ENCODE measurements at regions not wholly inside any gene's neighbourhood (a gene's known extent, or its start where the extent isn't known, plus 50 kb on each side); places are given as distances from the start of the nearest gene placed in this dataset.
"Not testable (repeated sequence)": the region's sequence is repeated elsewhere in the genome, so short reads cannot be mapped to it uniquely, and the experiment has no call there.

DNA sequence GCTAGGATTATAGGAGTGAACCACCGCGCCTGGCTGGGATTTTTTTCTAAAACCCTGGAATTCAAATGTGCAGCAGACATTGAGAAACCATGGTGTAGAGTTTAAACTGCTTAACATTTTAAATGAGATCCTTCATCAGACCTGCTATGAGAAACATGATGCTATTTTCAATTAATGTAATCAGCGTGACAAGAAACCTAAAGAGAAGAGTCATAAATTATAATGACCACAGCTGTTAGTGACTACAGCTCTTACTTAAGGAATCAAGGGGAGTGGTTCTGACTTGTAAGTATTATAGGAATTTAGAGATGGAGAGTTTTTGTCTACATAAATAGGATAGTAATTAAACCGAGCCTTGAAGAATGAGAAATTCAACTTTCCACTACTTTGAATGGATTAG is 170.6 kb downstream of the BARX2 start:
- peaks cover 0 to 14% (median under 1%) of the 10 kb centered on the region in 5 donors for H3K9me3 ChIP-seq (ENCODE audit: control insufficient read depth in 5 of 5, low read length in 5 of 5)

DNA sequence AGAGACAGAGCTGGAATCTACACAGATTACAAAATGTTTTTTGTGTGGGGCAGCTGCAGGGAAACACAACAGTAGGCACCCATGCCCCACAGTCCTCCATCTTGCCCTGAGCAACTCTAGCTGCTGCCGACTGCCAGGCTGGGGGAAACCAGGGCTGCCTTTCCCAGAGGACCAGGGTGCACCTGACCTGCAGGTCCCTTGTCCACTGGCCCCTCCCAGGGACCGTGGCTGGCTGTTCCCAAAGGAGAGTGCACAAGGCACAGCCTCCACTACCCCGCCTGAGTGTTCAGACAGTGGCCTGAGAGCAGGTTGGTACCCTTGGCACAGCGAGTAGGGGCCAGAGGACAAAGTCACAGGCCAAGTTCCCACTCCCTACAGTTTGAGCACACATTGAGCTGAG is 181.8 kb downstream of the BARX2 start:
- Histone ChIP-seq H3K4me1 (ENCODE audit: control insufficient read depth in 5 of 5, insufficient read depth in 5 of 5, low read length in 5 of 5) (no peaks in the 10 kb centered on the region), H3K27ac (ENCODE audit: low read depth, low read length) (no peak overlapping the region), H3K36me3 (ENCODE audit: control insufficient read depth in 5 of 5, insufficient read depth in 5 of 5, low read length in 5 of 5) (no peaks in the 10 kb centered on the region), H3K4me3 (ENCODE audit: low read depth in 1 of 5, low read length in 5 of 5) (no peak overlapping the region), H3K27me3 (ENCODE audit: control insufficient read depth in 5 of 5, insufficient read depth in 4 of 5, low read length in 5 of 5) (peaks cover 0 to 3% (median 0%) of the 10 kb centered on the region in 5 donors), H3K9me3 (ENCODE audit: control insufficient read depth in 5 of 5, low read length in 5 of 5) (peaks cover 0 to 25% (median 13%) of the 10 kb centered on the region in 5 donors), H3K9ac (ENCODE audit: low read length in 5 of 5) (no peak overlapping the region)

More for the DNA sequence above, 170.6 kb downstream of the BARX2 start:
- H3K27me3 ChIP-seq (ENCODE audit: control insufficient read depth in 5 of 5, insufficient read depth in 4 of 5, low read length in 5 of 5) = no peaks in the 10 kb centered on the region
- no peaks in the 10 kb centered on the region for H3K4me1 ChIP-seq (ENCODE audit: control insufficient read depth in 5 of 5, insufficient read depth in 5 of 5, low read length in 5 of 5)
- H3K4me3 ChIP-seq (ENCODE audit: low read depth in 1 of 5, low read length in 5 of 5) = no peak overlapping the region
- no peaks in the 10 kb centered on the region for H3K36me3 ChIP-seq (ENCODE audit: control insufficient read depth in 5 of 5, insufficient read depth in 5 of 5, low read length in 5 of 5)
- H3K9ac ChIP-seq (ENCODE audit: low read length in 5 of 5) = no peak overlapping the region
- H3K27ac ChIP-seq (ENCODE audit: low read depth, low read length) = no peak overlapping the region

DNA sequence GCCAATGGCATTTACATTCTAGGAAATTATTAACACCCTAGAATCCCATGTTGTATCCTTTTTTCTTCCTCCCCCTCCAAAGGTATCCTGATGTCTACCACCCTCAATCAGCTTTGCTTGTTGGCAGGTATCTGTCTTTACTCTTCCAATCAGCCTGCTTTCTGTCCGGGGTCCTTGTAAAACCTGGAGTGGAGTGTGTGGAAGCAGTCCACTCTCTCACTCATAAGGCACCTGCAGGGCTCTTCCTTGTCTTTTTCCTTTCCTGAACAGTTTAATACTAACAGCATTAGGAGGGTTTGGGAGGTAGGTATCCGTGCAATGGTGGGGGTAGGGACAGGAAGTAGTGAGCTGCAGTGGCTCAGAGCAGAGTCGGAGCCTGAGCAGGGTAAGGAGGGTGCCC is 193.4 kb downstream of the BARX2 start:
- no peak overlapping the region for H3K9ac ChIP-seq (ENCODE audit: low read length in 5 of 5)
- no peaks in the 10 kb centered on the region for H3K27me3 ChIP-seq (ENCODE audit: control insufficient read depth in 5 of 5, insufficient read depth in 4 of 5, low read length in 5 of 5)
- H3K9me3 ChIP-seq (ENCODE audit: control insufficient read depth in 5 of 5, low read length in 5 of 5) = peaks cover 2 to 26% (median 21%) of the 10 kb centered on the region in 5 donors
- H3K4me1 ChIP-seq (ENCODE audit: control insufficient read depth in 5 of 5, insufficient read depth in 5 of 5, low read length in 5 of 5) = no peaks in the 10 kb centered on the region
- no peak overlapping the region for H3K4me3 ChIP-seq (ENCODE audit: low read depth in 1 of 5, low read length in 5 of 5)
- no peak overlapping the region for H3K27ac ChIP-seq (ENCODE audit: low read depth, low read length)
- no peaks in the 10 kb centered on the region for H3K36me3 ChIP-seq (ENCODE audit: control insufficient read depth in 5 of 5, insufficient read depth in 5 of 5, low read length in 5 of 5)

DNA sequence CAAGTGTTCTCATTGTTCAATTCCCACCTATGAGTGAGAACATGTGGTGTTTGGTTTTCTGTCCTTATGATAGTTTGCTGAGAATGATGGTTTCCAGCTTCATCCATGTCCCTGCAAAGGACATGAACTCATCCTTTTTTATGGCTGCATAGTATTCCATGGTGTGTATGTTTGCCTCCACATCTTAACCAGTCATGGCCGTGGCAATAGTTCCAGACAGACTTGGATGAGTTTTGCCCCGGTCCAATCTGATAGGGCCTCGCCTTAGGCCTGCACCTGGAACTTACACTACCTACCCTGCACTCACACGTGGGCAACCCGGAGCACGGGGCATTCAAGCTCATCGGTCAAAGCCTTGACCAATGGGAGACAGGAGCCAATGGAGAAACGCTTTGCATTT is 197.0 kb downstream of the BARX2 start:
- not testable (repeated sequence) for H3K27ac ChIP-seq (ENCODE audit: low read depth, low read length)

DNA sequence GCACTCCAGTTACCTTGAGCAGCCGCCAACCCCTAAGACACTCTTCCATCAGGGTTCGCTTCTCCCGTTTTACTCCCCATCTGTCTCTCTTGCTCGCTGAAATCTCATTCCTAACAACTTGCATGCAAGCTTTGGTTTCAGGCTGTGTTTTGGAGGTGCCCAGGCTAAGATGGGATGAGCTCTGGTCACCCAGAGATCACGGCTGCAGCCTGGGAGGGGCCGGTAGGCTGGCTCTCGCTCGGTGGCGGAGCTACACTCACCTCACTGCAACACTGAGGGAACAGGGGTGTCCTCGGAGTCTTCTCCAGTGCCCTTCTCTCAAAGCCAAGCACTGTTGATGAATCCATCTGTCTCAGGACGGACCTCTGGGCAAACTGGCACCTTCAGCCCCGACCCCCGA is 197.5 kb downstream of the BARX2 start:
- no peaks in the 10 kb centered on the region for H3K27me3 ChIP-seq (ENCODE audit: control insufficient read depth in 5 of 5, insufficient read depth in 4 of 5, low read length in 5 of 5)
- no peak overlapping the region for H3K4me3 ChIP-seq (ENCODE audit: low read depth in 1 of 5, low read length in 5 of 5)
- H3K9ac ChIP-seq (ENCODE audit: low read length in 5 of 5) = no peak overlapping the region
- H3K9me3 ChIP-seq (ENCODE audit: control insufficient read depth in 5 of 5, low read length in 5 of 5) = peaks cover 2 to 38% (median 34%) of the 10 kb centered on the region in 5 donors
- H3K27ac ChIP-seq (ENCODE audit: low read depth, low read length) = no peak overlapping the region
- no peaks in the 10 kb centered on the region for H3K36me3 ChIP-seq (ENCODE audit: control insufficient read depth in 5 of 5, insufficient read depth in 5 of 5, low read length in 5 of 5)
- H3K4me1 ChIP-seq (ENCODE audit: control insufficient read depth in 5 of 5, insufficient read depth in 5 of 5, low read length in 5 of 5) = no peaks in the 10 kb centered on the region

More for the DNA sequence above, 197.0 kb downstream of the BARX2 start:
- H3K27me3 ChIP-seq (ENCODE audit: control insufficient read depth in 5 of 5, insufficient read depth in 4 of 5, low read length in 5 of 5); H3K4me1 ChIP-seq (ENCODE audit: control insufficient read depth in 5 of 5, insufficient read depth in 5 of 5, low read length in 5 of 5); H3K4me3 ChIP-seq (ENCODE audit: low read depth in 1 of 5, low read length in 5 of 5); H3K36me3 ChIP-seq (ENCODE audit: control insufficient read depth in 5 of 5, insufficient read depth in 5 of 5, low read length in 5 of 5); H3K9ac ChIP-seq (ENCODE audit: low read length in 5 of 5): not testable (repeated sequence)
- H3K9me3 ChIP-seq (ENCODE audit: control insufficient read depth in 5 of 5, low read length in 5 of 5) = peaks cover 2 to 38% (median 34%) of the 10 kb centered on the region in 5 donors

DNA sequence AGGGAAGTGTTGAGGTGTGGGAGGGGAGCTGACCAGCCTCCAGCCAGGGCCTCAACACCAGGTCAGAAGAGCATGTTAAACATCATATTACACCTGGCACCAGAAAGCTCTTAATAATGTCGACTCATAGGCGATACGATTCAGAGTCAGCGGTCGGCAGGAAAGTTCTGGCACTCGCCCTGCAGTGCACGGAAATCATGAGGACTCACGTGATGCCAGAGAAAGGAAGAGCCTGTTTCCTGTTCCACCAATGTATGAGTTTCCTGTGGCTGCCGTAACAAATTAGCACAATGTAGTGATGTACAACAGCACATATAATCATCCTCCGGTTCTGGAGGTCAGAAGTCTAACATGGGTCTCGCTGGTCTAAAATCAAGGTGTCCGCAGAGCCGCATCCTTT is 198.8 kb downstream of the BARX2 start:
- H3K27ac ChIP-seq (ENCODE audit: low read depth, low read length) = no peak overlapping the region
- no peaks in the 10 kb centered on the region for H3K4me1 ChIP-seq (ENCODE audit: control insufficient read depth in 5 of 5, insufficient read depth in 5 of 5, low read length in 5 of 5)
- H3K9ac ChIP-seq (ENCODE audit: low read length in 5 of 5) = no peak overlapping the region

DNA sequence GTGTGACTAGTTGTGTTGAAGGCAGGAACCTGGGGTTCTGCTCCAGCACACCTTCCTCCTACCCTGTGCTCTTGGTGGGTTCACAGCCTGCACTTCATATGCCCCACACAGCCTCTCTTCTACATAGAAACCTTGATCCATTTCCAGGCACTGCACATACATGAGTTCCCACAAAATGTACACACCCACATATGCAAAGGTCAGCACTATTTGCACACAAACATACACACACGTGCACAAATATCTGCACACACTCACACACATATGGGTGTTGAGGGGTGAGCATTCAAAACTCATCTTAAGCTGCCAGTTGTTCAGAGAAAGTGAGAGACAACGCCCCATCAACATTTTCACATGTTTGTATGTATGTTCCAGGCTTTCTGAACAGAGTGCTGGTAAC is 201.0 kb downstream of the BARX2 start:
- H3K36me3 ChIP-seq (ENCODE audit: control insufficient read depth in 5 of 5, insufficient read depth in 5 of 5, low read length in 5 of 5) = no peaks in the 10 kb centered on the region
- no peak overlapping the region for H3K4me3 ChIP-seq (ENCODE audit: low read depth in 1 of 5, low read length in 5 of 5)
- no peaks in the 10 kb centered on the region for H3K27me3 ChIP-seq (ENCODE audit: control insufficient read depth in 5 of 5, insufficient read depth in 4 of 5, low read length in 5 of 5)
- no peaks in the 10 kb centered on the region for H3K4me1 ChIP-seq (ENCODE audit: control insufficient read depth in 5 of 5, insufficient read depth in 5 of 5, low read length in 5 of 5)
- H3K27ac ChIP-seq (ENCODE audit: low read depth, low read length) = no peak overlapping the region
- peaks cover under 1 to 24% (median 21%) of the 10 kb centered on the region in 5 donors for H3K9me3 ChIP-seq (ENCODE audit: control insufficient read depth in 5 of 5, low read length in 5 of 5)
- no peak overlapping the region for H3K9ac ChIP-seq (ENCODE audit: low read length in 5 of 5)

More for the DNA sequence above, 198.8 kb downstream of the BARX2 start:
- no peak overlapping the region for H3K4me3 ChIP-seq (ENCODE audit: low read depth in 1 of 5, low read length in 5 of 5)
- H3K36me3 ChIP-seq (ENCODE audit: control insufficient read depth in 5 of 5, insufficient read depth in 5 of 5, low read length in 5 of 5) = no peaks in the 10 kb centered on the region
- H3K27me3 ChIP-seq (ENCODE audit: control insufficient read depth in 5 of 5, insufficient read depth in 4 of 5, low read length in 5 of 5) = no peaks in the 10 kb centered on the region
- H3K9me3 ChIP-seq (ENCODE audit: control insufficient read depth in 5 of 5, low read length in 5 of 5) = peaks cover 2 to 32% (median 26%) of the 10 kb centered on the region in 5 donors

DNA sequence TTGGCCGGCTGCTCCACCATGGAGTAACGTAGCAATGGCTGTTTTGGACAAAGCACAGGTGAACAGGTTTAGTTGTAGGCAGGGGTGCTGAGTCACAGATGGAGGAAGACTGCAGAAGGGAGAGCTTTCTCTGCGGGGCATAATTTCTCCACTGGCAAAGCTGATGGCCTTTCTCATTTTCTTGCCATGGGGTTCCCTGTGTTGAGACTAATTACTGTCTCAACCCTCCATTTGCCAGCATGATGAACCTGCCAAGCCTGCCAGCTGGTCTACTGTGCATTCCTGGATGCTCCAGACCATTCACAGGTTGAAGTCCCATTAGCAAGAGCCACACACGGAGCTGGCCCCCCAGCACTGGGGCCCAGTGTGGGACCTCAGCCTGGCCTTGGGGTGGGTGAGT is 202.4 kb downstream of the BARX2 start:
- Histone ChIP-seq H3K36me3 (ENCODE audit: control insufficient read depth in 5 of 5, insufficient read depth in 5 of 5, low read length in 5 of 5) (no peaks in the 10 kb centered on the region), H3K27ac (ENCODE audit: low read depth, low read length) (no peak overlapping the region), H3K9ac (ENCODE audit: low read length in 5 of 5) (no peak overlapping the region), H3K27me3 (ENCODE audit: control insufficient read depth in 5 of 5, insufficient read depth in 4 of 5, low read length in 5 of 5) (peaks cover 0 to 4% (median 0%) of the 10 kb centered on the region in 5 donors), H3K4me1 (ENCODE audit: control insufficient read depth in 5 of 5, insufficient read depth in 5 of 5, low read length in 5 of 5) (no peaks in the 10 kb centered on the region), H3K9me3 (ENCODE audit: control insufficient read depth in 5 of 5, low read length in 5 of 5) (peaks cover 0 to 20% (median 17%) of the 10 kb centered on the region in 5 donors), H3K4me3 (ENCODE audit: low read depth in 1 of 5, low read length in 5 of 5) (no peak overlapping the region)

DNA sequence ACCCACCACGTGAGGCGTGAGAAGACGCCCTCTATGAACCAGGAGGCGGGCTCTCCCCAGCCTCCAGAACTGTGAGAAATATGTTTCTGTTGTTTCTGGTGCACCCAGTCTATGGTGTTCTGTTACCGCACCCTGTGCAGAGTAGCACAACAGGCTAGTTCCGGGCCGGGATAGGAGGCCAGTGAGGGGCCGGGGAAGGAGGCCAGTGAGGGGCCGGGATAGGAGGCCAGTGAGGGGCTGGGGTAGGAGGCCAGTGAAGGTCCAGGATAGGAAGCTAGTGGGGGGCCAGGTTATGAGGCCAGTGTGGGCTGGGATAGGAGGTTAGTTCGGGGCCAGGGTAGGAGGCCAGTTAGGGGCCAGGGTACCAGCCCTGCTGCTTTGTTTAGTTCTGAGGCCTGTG is 204.6 kb downstream of the BARX2 start:
- H3K9me3 ChIP-seq (ENCODE audit: control insufficient read depth in 5 of 5, low read length in 5 of 5) = peaks cover 0 to 5% (median 4%) of the 10 kb centered on the region in 5 donors

DNA sequence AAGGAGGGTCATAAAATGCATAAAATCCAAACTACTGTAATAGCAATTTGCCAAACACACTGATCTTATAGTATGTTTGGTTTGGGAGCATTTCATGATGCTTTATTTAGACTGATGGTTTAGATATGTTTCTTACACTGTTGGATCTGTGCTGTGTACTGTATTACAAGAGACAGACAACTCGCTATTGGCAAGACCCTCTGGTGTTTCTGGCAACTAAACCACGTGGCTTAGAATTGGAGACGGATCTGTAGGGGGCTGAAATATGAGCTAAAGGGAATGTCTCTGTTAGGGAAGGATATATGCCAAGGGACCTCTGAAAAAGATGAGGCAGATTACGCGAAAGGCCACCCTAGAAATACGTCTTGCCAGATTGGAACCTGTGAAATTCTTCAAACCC is 208.7 kb downstream of the BARX2 start:
- H3K27ac ChIP-seq (ENCODE audit: low read depth, low read length) = no peak overlapping the region
- no peak overlapping the region for H3K4me3 ChIP-seq (ENCODE audit: low read depth in 1 of 5, low read length in 5 of 5)
- H3K9ac ChIP-seq (ENCODE audit: low read length in 5 of 5) = no peak overlapping the region
- H3K9me3 ChIP-seq (ENCODE audit: control insufficient read depth in 5 of 5, low read length in 5 of 5) = no peaks in the 10 kb centered on the region
- no peaks in the 10 kb centered on the region for H3K36me3 ChIP-seq (ENCODE audit: control insufficient read depth in 5 of 5, insufficient read depth in 5 of 5, low read length in 5 of 5)
- no peaks in the 10 kb centered on the region for H3K4me1 ChIP-seq (ENCODE audit: control insufficient read depth in 5 of 5, insufficient read depth in 5 of 5, low read length in 5 of 5)
- peaks cover 0 to 4% (median 0%) of the 10 kb centered on the region in 5 donors for H3K27me3 ChIP-seq (ENCODE audit: control insufficient read depth in 5 of 5, insufficient read depth in 4 of 5, low read length in 5 of 5)

More for the DNA sequence above, 204.6 kb downstream of the BARX2 start:
- Histone ChIP-seq H3K27ac (ENCODE audit: low read depth, low read length) (no peak overlapping the region), H3K36me3 (ENCODE audit: control insufficient read depth in 5 of 5, insufficient read depth in 5 of 5, low read length in 5 of 5) (no peaks in the 10 kb centered on the region), H3K4me1 (ENCODE audit: control insufficient read depth in 5 of 5, insufficient read depth in 5 of 5, low read length in 5 of 5) (no peaks in the 10 kb centered on the region), H3K4me3 (ENCODE audit: low read depth in 1 of 5, low read length in 5 of 5) (no peak overlapping the region), H3K27me3 (ENCODE audit: control insufficient read depth in 5 of 5, insufficient read depth in 4 of 5, low read length in 5 of 5) (peaks cover 0 to 4% (median 0%) of the 10 kb centered on the region in 5 donors), H3K9ac (ENCODE audit: low read length in 5 of 5) (no peak overlapping the region)

All from subcutaneous abdominal adipose tissue (tissue), 5 donors.